ENCODE measurements at regions not wholly inside any gene's neighbourhood (a gene's known extent, or its start where the extent isn't known, plus 50 kb on each side); places are given as distances from the start of the nearest gene placed in this dataset.
A peak's percentile ranks its signal among the peaks of the same experiment; 100 is the strongest.

DNA sequence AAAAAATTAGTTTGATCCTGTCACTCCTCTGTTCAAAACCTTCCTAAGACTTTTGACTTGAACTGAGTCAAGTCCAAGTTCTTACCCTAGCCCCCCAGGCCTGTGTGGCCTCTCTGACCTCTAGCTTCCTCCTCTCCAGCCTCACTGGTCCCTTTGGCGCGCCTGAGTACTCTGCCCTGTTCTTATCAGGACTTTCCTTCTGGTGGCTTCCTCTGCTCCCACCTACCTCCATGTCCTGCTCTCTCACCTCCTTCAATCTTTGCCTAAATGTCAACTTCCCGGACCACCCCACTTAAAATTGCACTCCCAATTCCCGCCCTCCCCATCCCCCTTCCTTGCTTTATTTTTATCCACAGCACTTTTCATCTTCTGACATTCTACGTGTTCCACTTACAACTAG is 526.1 kb upstream of the KLF4 start:
- DNase-seq = no peak

DNA sequence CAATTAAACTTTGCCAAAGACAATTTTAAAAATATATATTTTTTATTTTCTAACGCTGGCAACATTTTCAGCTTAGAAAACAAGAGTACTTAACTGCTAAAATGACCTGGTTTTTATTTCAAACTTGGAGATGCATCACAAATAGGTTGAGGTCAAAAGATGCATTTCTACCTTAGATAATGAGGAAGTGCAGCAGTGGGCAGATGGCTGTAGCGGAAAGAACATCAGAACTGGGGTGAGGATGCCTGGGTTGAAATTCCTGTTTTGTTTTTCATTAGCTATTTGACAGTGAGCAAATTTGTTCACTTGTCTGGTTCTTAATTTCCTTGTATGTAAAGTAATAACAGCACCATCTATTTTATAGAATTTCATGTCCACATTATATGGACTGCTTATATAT is 524.8 kb upstream of the KLF4 start:
- DNase-seq = no peak

GRCh38 chr9:108012886-108013665 is 523.5 kb upstream of the KLF4 start:
- DNase-seq = no peak

DNA sequence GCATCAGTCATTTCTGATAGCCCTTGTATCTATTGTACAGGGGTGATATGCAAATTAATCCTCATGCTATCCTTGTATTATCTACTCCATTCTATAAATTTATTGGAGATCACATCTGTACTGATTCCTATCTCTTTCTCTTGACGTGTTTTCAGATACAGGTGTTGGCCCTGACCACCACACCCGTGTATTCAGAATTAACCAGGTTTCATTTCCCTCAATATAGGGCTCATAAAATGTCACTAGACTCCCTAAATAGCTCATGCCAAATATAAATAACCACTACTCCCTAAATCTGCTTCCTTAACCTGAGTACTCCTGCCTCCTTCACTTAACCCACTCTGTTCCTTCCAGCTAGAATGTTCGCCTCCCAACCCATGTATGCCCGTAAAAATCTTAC is 522.8 kb upstream of the KLF4 start:
- no peak for DNase-seq

GRCh38 chr9:108003526-108003925 is 514.0 kb upstream of the KLF4 start:
- no peak for DNase-seq

DNA sequence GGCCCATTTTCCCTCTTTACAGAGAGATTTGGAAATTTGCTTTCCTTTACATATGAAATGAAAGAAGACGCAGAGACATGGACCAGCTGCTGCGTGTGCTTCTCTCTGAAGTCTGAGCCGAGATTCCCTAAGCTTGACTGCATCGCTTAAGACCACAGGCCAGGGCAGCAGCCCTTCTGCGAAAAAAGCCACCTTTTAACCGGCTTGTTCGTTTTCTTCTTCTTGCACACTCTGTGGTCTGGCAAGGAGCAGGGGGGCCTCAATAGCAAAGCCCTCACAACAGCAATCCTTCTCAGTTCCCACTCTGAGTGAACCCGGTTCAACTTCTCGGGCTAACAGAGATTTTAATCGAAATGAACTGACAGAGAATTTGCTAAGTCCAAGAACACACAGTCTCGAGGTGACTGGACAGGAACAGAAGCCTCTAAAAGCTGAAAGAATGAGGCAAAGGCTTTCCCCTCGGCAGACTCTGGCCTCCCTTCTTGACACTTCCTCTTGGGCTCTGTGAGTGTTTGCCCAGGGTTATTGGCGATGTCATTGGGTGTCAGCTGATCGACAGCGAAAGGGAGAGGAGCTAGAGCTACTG is 512.9 kb upstream of the KLF4 start:
- peak; percentile 20 to 38 for DNase-seq

DNA sequence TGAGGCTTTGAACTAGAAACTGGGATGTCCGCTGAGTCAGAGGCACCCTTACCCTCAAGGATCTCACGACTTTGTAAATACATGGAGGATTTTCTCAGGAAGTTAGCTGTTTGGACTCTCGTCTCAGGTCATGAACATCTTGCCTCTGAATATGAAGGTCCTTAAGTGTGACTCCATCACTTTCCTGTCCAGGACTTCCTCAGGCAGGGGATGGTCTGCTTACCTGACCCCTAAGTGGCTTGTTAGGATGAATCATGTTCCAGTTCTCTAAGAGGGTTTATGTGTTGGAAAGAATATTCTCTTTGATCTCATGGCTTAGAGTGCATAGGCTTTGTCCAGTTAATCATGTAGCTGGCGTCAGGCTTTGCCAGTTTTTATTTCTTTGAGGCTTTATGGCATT is 511.7 kb upstream of the KLF4 start:
- no peak for DNase-seq

- DNase-seq = no peak
These were observed 510.3 kb upstream of the KLF4 start for GRCh38 chr9:107999890-108000289.

GRCh38 chr9:107999011-107999410 is 509.4 kb upstream of the KLF4 start:
- no peak for DNase-seq

DNA sequence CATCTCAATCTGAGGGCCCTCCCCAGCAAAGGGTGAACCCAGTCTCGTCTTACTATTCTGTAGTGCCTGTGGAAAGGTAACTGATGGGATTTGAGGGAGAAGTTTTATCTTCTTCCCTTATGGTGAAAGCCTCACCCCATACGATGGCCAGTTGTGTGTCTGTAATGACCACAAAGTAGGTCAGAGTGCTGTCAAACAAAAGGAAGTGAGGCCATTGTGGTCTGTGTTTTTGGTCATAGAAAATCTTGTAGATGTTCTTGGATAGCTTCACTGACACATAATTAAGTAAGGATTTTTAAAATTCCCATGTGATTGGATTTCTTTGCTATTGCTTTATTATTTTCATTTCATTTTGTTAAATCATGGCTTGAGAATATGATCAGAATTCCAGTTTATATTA is 505.1 kb upstream of the KLF4 start:
- no peak for DNase-seq

DNA sequence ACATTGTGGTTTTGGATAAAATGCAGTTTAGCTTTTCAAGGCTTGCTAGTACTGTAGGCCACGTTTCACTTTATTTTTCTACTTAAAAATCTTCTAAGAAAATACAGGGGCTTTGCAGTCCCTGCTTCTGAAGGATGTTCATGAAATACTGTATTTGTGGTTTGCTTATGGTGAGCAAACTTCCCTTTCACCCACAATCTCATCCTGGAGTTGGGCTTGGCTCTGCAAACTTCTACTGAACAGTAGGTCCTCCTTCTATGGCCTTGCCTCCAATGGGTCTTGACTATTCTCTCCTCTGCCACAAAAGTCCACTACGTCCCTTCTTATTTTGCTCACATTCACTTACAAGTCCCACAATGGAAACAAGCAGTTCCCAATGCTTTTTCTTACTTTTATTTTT is 502.7 kb upstream of the KLF4 start:
- peak; percentile 47 to 49 for DNase-seq

DNA sequence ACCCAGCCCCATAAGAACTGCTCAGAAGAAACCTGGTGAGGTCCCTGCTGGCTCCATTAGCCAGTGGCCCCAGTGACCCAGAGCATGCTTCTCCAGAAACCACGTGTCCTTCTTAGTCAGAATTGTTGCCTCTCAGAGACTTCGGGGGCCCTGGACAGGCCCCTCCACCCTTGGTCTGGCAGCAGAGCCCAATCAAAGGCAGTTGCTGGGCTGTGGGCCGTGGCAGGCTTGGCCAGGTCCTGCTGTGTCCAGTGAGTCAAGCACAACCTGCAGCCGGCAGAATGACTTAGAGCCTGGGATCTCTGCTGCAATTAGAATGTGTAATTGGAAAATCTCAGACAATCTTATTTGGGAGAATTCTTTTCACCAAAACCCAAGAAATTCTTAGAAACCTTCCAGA is 502.0 kb upstream of the KLF4 start:
- no peak for DNase-seq

DNA sequence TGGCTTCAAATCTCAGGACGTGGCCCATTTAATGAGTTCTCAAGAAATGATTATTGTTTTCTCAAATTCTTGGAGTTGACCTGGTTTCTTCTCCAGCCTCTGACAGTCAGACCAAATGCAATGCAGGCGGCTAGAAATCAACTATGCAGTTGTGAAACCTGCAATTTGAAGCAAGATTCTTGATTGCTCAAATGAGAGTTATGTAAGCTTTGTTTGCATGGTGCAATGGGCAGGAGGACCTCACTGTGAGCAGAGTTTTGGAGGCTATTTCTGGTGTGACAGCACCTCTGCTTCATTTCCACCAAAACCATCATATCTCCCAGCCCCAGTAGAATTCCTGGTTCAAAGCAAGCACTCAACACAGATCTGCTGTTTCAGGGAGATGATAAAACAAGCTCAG is 500.0 kb upstream of the KLF4 start:
- no peak for DNase-seq

DNA sequence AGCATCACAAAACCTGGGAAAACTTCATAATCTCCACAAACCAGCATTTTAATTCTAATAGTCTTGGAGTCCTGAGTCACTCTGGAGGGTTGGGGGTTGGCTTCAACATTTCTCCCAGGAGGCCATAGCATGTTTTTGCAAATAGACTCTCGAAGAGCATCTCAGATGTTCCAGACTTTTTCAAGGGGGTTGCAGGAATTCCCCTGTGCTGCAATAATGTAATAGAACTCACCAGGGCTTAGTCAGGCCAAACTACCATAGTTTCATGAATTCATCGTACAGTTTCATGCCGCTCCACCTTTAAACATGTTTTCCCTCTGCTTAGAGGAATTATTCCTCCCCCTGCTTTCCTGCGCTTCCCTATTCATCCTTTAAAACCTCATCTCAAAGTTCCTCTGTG is 499.5 kb upstream of the KLF4 start:
- DNase-seq = no peak

GRCh38 chr9:107984956-107985355 is 495.4 kb upstream of the KLF4 start:
- no peak for DNase-seq

GRCh38 chr9:107983762-107984161 is 494.2 kb upstream of the KLF4 start:
- no peak for DNase-seq

- no peak for DNase-seq
These were observed 493.6 kb upstream of the KLF4 start for GRCh38 chr9:107983181-107983603.

GRCh38 chr9:107982745-107983144 is 493.2 kb upstream of the KLF4 start:
- peak; percentile 67 to 74 for DNase-seq

GRCh38 chr9:107982001-107982400 is 492.4 kb upstream of the KLF4 start:
- no peak for DNase-seq

GRCh38 chr9:107980984-107981383 is 491.4 kb upstream of the KLF4 start:
- DNase-seq = no peak

- DNase-seq = peak; percentile 13 to 25
These were observed 487.2 kb upstream of the KLF4 start for GRCh38 chr9:107976767-107977166.

- DNase-seq = no peak
These were observed 485.9 kb upstream of the KLF4 start for GRCh38 chr9:107975426-107976010.

DNA sequence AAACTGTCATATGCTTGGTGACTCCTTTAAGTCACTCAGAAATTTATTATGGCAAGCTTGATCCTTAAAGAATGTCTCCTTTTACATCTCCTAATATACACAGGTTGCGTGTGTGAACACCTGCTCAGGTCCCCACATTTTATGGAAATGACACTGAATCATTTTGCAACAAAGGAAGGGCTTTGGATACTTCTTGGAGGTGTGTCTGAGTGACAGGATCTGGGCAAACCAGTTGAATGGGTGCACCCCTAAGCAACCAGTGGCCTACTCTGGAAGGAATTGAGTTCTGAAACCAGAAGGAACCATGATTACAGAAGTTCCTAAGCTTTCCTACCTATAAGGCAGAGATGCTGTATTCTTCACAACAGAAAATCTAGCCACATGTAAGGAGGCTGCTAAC is 483.9 kb upstream of the KLF4 start:
- no peak for DNase-seq

- DNase-seq = no peak
These were observed 482.8 kb upstream of the KLF4 start for GRCh38 chr9:107972346-107972745.

- DNase-seq = no peak
These were observed 481.7 kb upstream of the KLF4 start for GRCh38 chr9:107971241-107971640.

Measured in Kasumi-1 (cell line).